ENCODE measurements at regions not wholly inside any gene's neighbourhood (a gene's known extent, or its start where the extent isn't known, plus 50 kb on each side); places are given as distances from the start of the nearest gene placed in this dataset.

DNA sequence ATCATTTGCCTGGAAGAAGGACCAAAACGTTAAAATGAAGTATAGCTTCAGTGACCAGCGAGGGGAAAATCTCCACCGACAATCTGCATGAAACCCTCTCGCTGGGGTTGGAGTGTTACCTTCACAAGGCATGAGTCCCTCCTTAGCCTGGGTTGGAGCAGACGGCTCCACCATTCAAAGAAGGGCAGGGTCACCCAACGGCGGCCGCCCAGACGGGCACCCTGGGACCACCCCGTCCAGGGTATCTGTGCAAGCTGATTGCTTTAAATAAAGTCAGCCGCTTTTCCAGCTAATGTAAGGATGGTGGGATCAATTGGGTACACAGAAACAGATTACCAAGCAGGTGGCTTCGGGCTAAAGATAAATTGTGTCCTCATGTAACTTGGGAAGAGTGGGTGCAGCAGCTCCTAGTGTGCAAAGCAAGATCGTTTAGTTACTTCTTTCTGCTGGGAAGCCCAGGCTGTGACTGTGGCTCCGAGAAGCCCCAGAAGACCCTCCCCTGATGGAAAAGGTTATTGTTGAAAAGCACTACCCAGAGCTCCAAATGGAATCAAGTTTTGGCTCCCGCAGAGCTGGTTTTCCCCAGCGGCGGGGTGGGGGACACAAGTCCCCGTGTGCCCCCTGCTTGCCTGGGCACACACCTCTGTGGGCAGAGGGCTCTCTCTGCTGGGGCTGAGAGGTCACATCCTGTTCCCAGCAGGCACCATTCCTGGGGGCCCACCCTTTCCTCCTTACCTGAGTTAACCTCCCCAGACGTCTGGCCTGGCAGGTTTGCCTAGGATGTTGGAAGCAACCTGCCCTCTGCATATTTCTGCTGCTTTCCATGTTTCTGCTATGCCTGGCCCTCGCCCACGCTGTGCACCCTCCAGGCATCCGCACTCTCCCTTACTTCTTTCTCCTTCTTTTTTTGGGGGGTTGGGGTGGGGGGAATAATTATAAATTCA lies 318.6 kb upstream of the DIO3 start:
- Histone ChIP-seq H3K36me3 (ENCODE audit: control insufficient read depth in 1 of 2, insufficient read depth in 2 of 2, low read depth in 1 of 2, low read length in 2 of 2) (no peaks in the 10 kb centered on the region), H4K91ac (ENCODE audit: low read length) (no peak overlapping the region)
- 85% methylated on average over 19 of the region's 22 CpGs for WGBS

DNA sequence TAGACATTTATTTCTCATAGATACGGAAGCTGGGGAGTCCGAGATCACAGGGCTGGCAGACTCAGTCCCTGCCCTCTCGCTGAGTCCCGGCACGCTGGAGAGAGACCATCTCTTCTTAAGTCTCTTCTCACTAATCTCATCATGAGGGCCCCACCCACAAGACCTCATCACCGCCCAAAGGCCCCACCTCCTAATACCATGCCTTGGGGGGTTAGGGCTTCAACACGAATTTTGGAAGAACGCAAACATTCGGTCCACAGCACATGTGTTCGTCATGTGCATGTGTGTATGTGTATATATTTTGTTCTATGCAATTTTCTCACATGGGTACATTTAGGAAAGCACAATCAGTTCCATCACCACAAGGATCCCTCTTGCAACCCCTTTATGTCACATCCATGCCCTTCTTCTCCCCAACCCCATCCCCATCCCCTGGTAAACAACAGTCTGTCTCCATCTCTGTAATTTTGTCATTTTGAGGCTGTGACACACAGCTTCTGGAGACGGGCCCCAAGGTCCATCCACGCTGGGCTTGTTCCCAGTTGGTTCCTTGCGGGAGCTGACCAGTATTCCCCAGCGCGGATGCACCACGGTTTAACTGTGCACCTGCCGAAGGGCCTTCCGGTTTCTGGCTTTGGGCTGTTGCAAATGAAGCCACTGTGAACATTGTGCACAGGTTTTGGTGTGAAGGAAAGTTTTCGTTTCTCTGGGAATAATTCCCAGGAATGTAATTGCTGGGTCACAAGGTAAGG lies 317.5 kb upstream of the DIO3 start:
- Histone ChIP-seq H2BK15ac (ENCODE audit: low read depth, poor library complexity, severe bottlenecking) (no peak overlapping the region), H3K4me2 (ENCODE audit: low read length, poor library complexity, severe bottlenecking) (no peak overlapping the region), H4K91ac (ENCODE audit: low read length) (no peak overlapping the region), H3K23ac (ENCODE audit: low read length in 2 of 2) (no peak overlapping the region), H2BK120ac (ENCODE audit: low read depth, low read length) (no peak overlapping the region), H3K36me3 (ENCODE audit: control insufficient read depth in 1 of 2, insufficient read depth in 2 of 2, low read depth in 1 of 2, low read length in 2 of 2) (no peaks in the 10 kb centered on the region), H3K18ac (ENCODE audit: low read depth in 1 of 2, low read length in 2 of 2) (no peak overlapping the region), H3K27ac (ENCODE audit: low read length, poor library complexity, severe bottlenecking) (no peak overlapping the region), H3K9ac (ENCODE audit: low read length) (no peak overlapping the region), H3K4me3 (ENCODE audit: insufficient read depth in 1 of 2, low read depth in 1 of 2, low read length in 2 of 2) (no peak overlapping the region), H3K27me3 (ENCODE audit: control insufficient read depth in 1 of 2, insufficient read depth in 1 of 2, low read length in 2 of 2) (peaks cover 19 to 29% of the 10 kb centered on the region in 2 experiments), H2BK5ac (ENCODE audit: low read depth, low read length, poor library complexity, severe bottlenecking) (no peak overlapping the region), H4K8ac (ENCODE audit: low read length) (no peak overlapping the region), H3K4ac (ENCODE audit: low read depth in 1 of 2, low read length in 2 of 2) (no peak overlapping the region), H3K14ac (ENCODE audit: low read length in 2 of 2) (no peak overlapping the region), H2AK5ac (ENCODE audit: low read length, severe bottlenecking) (no peak overlapping the region), H3K79me1 (replicated peaks; ENCODE audit: low read length, poor library complexity, severe bottlenecking) (no peaks in the 10 kb centered on the region), H2AFZ (ENCODE audit: low read depth, low read length) (no peak overlapping the region), H2BK12ac (ENCODE audit: low read length in 2 of 2) (no peak overlapping the region), H3K4me1 (ENCODE audit: control insufficient read depth, insufficient read depth, low read depth, low read length) (peaks cover 2% of the 10 kb centered on the region), H3K9me3 (ENCODE audit: control insufficient read depth, low read length) (no peaks in the 10 kb centered on the region)
- no peak for DNase-seq
- WGBS: 92% methylated on average over 14 of the region's 19 CpGs

More for the DNA sequence above, 318.6 kb upstream of the DIO3 start:
- H3K27me3 ChIP-seq (ENCODE audit: control insufficient read depth in 1 of 2, insufficient read depth in 1 of 2, low read length in 2 of 2): peaks cover 23 to 38% of the 10 kb centered on the region in 2 experiments
- H3K79me1 ChIP-seq (replicated peaks; ENCODE audit: low read length, poor library complexity, severe bottlenecking): no peaks in the 10 kb centered on the region
- H3K4me3 ChIP-seq (ENCODE audit: insufficient read depth in 1 of 2, low read depth in 1 of 2, low read length in 2 of 2): no peak overlapping the region
- no peak overlapping the region for H2BK120ac ChIP-seq (ENCODE audit: low read depth, low read length)
- H3K4ac ChIP-seq (ENCODE audit: low read depth in 1 of 2, low read length in 2 of 2): no peak overlapping the region
- H3K4me1 ChIP-seq (ENCODE audit: control insufficient read depth, insufficient read depth, low read depth, low read length): peaks cover 2% of the 10 kb centered on the region
- no peak overlapping the region for H2AK5ac ChIP-seq (ENCODE audit: low read length, severe bottlenecking)
- no peak overlapping the region for H2BK5ac ChIP-seq (ENCODE audit: low read depth, low read length, poor library complexity, severe bottlenecking)
- no peak overlapping the region for H2BK12ac ChIP-seq (ENCODE audit: low read length in 2 of 2)
- H3K9ac ChIP-seq (ENCODE audit: low read length): no peak overlapping the region
- no peak overlapping the region for H4K8ac ChIP-seq (ENCODE audit: low read length)
- DNase-seq: no peak
- no peak overlapping the region for H3K27ac ChIP-seq (ENCODE audit: low read length, poor library complexity, severe bottlenecking)
- no peak overlapping the region for H2AFZ ChIP-seq (ENCODE audit: low read depth, low read length)
- H3K18ac ChIP-seq (ENCODE audit: low read depth in 1 of 2, low read length in 2 of 2): no peak overlapping the region
- H3K9me3 ChIP-seq (ENCODE audit: control insufficient read depth, low read length): no peaks in the 10 kb centered on the region
- no peak overlapping the region for H3K23ac ChIP-seq (ENCODE audit: low read length in 2 of 2)
- H2BK15ac ChIP-seq (ENCODE audit: low read depth, poor library complexity, severe bottlenecking): no peak overlapping the region
- no peak overlapping the region for H3K14ac ChIP-seq (ENCODE audit: low read length in 2 of 2)
- H3K4me2 ChIP-seq (ENCODE audit: low read length, poor library complexity, severe bottlenecking): no peak overlapping the region

DNA sequence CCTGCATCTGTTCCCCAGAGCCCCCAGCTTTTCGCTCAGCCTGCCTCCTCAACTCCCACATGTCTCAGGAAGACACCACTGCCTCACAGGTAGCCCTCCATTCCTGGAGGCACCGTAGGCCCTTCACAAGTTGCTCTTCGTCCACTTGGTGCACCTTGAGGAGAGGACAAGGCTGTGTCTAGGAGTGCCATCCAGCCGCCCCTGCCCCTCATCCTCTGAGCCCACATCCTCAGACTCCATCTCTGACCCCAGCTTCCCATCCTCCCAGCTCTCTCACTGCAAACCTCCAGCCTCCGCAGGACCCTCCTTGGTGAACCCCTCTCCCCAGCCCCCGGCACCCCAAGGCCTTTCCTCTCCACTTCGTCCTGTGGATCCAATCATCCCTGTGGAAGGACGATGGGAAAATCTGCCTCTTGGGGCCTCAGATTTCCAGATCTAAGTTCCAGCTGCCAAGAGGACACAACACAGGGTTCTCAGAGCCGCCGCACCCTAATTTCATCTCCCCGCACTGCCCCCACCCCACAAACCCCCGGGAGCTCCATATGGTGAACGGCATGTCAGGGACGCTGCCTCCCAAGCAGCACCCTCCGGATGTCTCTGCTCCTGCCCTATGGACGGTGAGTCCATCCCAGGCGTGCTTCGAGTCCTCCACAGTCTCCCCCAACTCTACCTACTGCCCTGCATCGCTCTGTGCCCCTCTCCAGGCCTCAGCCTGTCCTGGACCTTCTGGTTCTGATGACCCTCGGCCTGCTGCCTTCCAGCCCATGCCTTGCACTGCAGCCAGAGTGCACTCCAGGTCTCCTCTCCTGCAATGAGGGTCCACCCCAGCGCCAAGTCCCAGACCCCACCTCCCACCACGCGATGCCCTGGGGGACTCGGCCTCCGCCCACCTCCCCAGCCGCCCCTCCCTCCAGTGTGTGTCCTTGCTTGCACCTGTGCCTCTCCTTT lies 314.1 kb upstream of the DIO3 start:
- no peak overlapping the region for H4K8ac ChIP-seq (ENCODE audit: low read length)
- H2BK15ac ChIP-seq (ENCODE audit: low read depth, poor library complexity, severe bottlenecking): no peak overlapping the region
- no peak overlapping the region for H3K9ac ChIP-seq (ENCODE audit: low read length)
- H3K36me3 ChIP-seq (ENCODE audit: control insufficient read depth in 1 of 2, insufficient read depth in 2 of 2, low read depth in 1 of 2, low read length in 2 of 2): no peaks in the 10 kb centered on the region
- no peaks in the 10 kb centered on the region for H3K9me3 ChIP-seq (ENCODE audit: control insufficient read depth, low read length)
- no peaks in the 10 kb centered on the region for H3K79me1 ChIP-seq (replicated peaks; ENCODE audit: low read length, poor library complexity, severe bottlenecking)
- H3K4me1 ChIP-seq (ENCODE audit: control insufficient read depth, insufficient read depth, low read depth, low read length): no peaks in the 10 kb centered on the region
- H3K18ac ChIP-seq (ENCODE audit: low read depth in 1 of 2, low read length in 2 of 2): no peak overlapping the region
- H4K91ac ChIP-seq (ENCODE audit: low read length): no peak overlapping the region
- H2BK5ac ChIP-seq (ENCODE audit: low read depth, low read length, poor library complexity, severe bottlenecking): no peak overlapping the region
- no peak for DNase-seq
- no peak overlapping the region for H2BK12ac ChIP-seq (ENCODE audit: low read length in 2 of 2)
- no peak overlapping the region for H3K4ac ChIP-seq (ENCODE audit: low read depth in 1 of 2, low read length in 2 of 2)
- H3K4me2 ChIP-seq (ENCODE audit: low read length, poor library complexity, severe bottlenecking): no peak overlapping the region
- peaks cover 6 to 19% of the 10 kb centered on the region in 2 experiments for H3K27me3 ChIP-seq (ENCODE audit: control insufficient read depth in 1 of 2, insufficient read depth in 1 of 2, low read length in 2 of 2)
- H3K23ac ChIP-seq (ENCODE audit: low read length in 2 of 2): no peak overlapping the region
- no peak overlapping the region for H3K27ac ChIP-seq (ENCODE audit: low read length, poor library complexity, severe bottlenecking)
- H2AK5ac ChIP-seq (ENCODE audit: low read length, severe bottlenecking): no peak overlapping the region
- no peak overlapping the region for H2AFZ ChIP-seq (ENCODE audit: low read depth, low read length)
- no peak overlapping the region for H3K4me3 ChIP-seq (ENCODE audit: insufficient read depth in 1 of 2, low read depth in 1 of 2, low read length in 2 of 2)
- no peak overlapping the region for H3K14ac ChIP-seq (ENCODE audit: low read length in 2 of 2)
- H2BK120ac ChIP-seq (ENCODE audit: low read depth, low read length): no peak overlapping the region
- 90% methylated on average over 26 of the region's 26 CpGs for WGBS
